LNCAP (cell line): ENCODE measurements at regions not wholly inside any gene's neighbourhood (a gene's known extent, or its start where the extent isn't known, plus 50 kb on each side); places are given as distances from the start of the nearest gene placed in this dataset.

Experiments
- CTCF ChIP-seq: fragments of 450-650 bp; IDR thresholded peaks from 2 replicates; pipeline ENCODE4 v1.5.1; 2017; ENCODE audit warnings: mild to moderate bottlenecking

GRCh38 chr4:98780926-98781325, 122.5 kb upstream of the TSPAN5 start:
- no peak for TF ChIP-seq CTCF

- no peak for TF ChIP-seq CTCF
Measured at GRCh38 chr4:98779088-98779487, 120.7 kb upstream of the TSPAN5 start.

- TF ChIP-seq CTCF, result no peak
Measured at GRCh38 chr4:98778206-98778605, 119.8 kb upstream of the TSPAN5 start.

GRCh38 chr4:98775672-98776071, 117.3 kb upstream of the TSPAN5 start:
- no peak for TF ChIP-seq CTCF

- no peak for TF ChIP-seq CTCF
Measured at GRCh38 chr4:98773638-98774037, 115.2 kb upstream of the TSPAN5 start.

- TF ChIP-seq CTCF, result no peak
Measured at GRCh38 chr4:98771959-98772632, 113.7 kb upstream of the TSPAN5 start.

GRCh38 chr4:98765771-98766170, 107.4 kb upstream of the TSPAN5 start:
- TF ChIP-seq CTCF, result no peak

GRCh38 chr4:98758182-98758581, 99.8 kb upstream of the TSPAN5 start:
- TF ChIP-seq CTCF, result no peak
